ENCODE measurements at regions not wholly inside any gene's neighbourhood (a gene's known extent, or its start where the extent isn't known, plus 50 kb on each side); places are given as distances from the start of the nearest gene placed in this dataset.

DNA sequence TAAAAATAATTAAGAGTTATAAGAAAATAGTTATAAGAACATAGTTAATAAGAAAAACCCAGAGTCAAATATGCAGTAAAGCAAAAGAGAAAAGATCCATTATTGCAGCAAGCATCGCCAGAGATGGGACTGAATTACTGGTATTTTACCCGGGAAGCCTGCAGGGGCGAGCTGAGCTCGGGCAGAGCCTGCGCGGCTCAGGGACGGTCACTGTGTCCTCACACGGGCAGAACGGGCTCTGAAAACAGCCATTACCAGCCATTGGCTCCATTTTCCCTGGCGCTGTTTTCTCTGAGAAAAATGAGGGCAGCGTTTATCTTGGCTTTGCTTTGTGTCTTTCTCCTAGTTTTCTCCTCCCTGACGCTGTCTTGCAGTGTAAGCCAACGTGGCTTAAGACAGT is 95.3 kb upstream of the ALKAL2 start:
- no peaks in the 10 kb centered on the region for H3K27me3 ChIP-seq (replicated peaks in 1 of 2; ENCODE audit: control insufficient read depth in 2 of 2, insufficient read depth in 2 of 2, low read length in 1 of 2)
- intact Hi-C loops (cut with micrococcal nuclease; ENCODE audit: unreplicated experiment) (no loop called here), in situ Hi-C loops (cut with MboI) (no loop called here)
- H2AFZ ChIP-seq (ENCODE audit: control insufficient read depth, low read depth, low read length), result no peak overlapping the region
- H3K4me2 ChIP-seq (ENCODE audit: control insufficient read depth, insufficient read depth), result no peak overlapping the region
- no TSS peak for BruUV-seq (replicated peaks)
- CTCF ChIA-PET, result no interaction called here
- no peaks in the 10 kb centered on the region for H3K79me2 ChIP-seq (ENCODE audit: control insufficient read depth, insufficient read depth, low read length)
- DNase-seq (ENCODE audit: low read depth, low spot score), result no peak
- 28% methylated on average over 13 of the region's 13 CpGs for WGBS (ENCODE audit: insufficient coverage, insufficient replicate concordance, low lambda C conversion rate, missing lambda C conversion rate)
- TF ChIP-seq MYC (IDR thresholded peaks at IDR 0.05; ENCODE audit: insufficient read depth, insufficient read length, insufficient replicate concordance, low read length, severe bottlenecking), result no peak
- no peak for TF ChIP-seq ESRRA (IDR thresholded peaks at IDR 0.05; ENCODE audit: low read length)
- TF ChIP-seq RB1 (IDR thresholded peaks at IDR 0.05; ENCODE audit: borderline replicate concordance), result no peak
- TF ChIP-seq EED (IDR thresholded peaks at IDR 0.05; ENCODE audit: low read depth), result no peak
- no peak for TF ChIP-seq SREBF2 (IDR thresholded peaks at IDR 0.05; ENCODE audit: low read length)
- TF ChIP-seq RAD21 (IDR thresholded peaks at IDR 0.05; ENCODE audit: insufficient read depth, low read depth, low read length), result no peak
- TF ChIP-seq, protein P1, sequence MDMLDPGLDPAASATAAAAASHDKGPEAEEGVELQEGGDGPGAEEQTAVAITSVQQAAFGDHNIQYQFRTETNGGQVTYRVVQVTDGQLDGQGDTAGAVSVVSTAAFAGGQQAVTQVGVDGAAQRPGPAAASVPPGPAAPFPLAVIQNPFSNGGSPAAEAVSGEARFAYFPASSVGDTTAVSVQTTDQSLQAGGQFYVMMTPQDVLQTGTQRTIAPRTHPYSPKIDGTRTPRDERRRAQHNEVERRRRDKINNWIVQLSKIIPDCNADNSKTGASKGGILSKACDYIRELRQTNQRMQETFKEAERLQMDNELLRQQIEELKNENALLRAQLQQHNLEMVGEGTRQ (IDR thresholded peaks at IDR 0.05; ENCODE audit: borderline replicate concordance, low read depth, low read length), result no peak
- no peak for TF ChIP-seq LARP7 (IDR thresholded peaks at IDR 0.05)
- no peak for TF ChIP-seq JUNB (IDR thresholded peaks at IDR 0.05)
- no peak for TF ChIP-seq CBX5 (IDR thresholded peaks at IDR 0.05; ENCODE audit: low read depth)
- no peak for TF ChIP-seq JUND (IDR thresholded peaks at IDR 0.05; ENCODE audit: low read depth, low read length)
- TF ChIP-seq RAD51 (IDR thresholded peaks at IDR 0.05), result no peak
- no peak for TF ChIP-seq SIX5 (IDR thresholded peaks at IDR 0.05; ENCODE audit: low read depth, low read length, severe bottlenecking)
- TF ChIP-seq POLR2AphosphoS2 (IDR thresholded peaks at IDR 0.05; ENCODE audit: low read depth, low read length), result no peak
- TF ChIP-seq NR2C2 (IDR thresholded peaks at IDR 0.05; ENCODE audit: borderline replicate concordance, control insufficient read depth, insufficient read length, low read depth), result no peak
- TF ChIP-seq, protein P2, sequence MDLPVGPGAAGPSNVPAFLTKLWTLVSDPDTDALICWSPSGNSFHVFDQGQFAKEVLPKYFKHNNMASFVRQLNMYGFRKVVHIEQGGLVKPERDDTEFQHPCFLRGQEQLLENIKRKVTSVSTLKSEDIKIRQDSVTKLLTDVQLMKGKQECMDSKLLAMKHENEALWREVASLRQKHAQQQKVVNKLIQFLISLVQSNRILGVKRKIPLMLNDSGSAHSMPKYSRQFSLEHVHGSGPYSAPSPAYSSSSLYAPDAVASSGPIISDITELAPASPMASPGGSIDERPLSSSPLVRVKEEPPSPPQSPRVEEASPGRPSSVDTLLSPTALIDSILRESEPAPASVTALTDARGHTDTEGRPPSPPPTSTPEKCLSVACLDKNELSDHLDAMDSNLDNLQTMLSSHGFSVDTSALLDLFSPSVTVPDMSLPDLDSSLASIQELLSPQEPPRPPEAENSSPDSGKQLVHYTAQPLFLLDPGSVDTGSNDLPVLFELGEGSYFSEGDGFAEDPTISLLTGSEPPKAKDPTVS (IDR thresholded peaks at IDR 0.05; ENCODE audit: low read depth, low read length), result no peak
- TF ChIP-seq ZNF207 (IDR thresholded peaks at IDR 0.05; ENCODE audit: borderline replicate concordance), result no peak
- TF ChIP-seq CBX3 (IDR thresholded peaks at IDR 0.05; ENCODE audit: borderline replicate concordance, low read depth), result no peak
- no peak for TF ChIP-seq HCFC1 (IDR thresholded peaks at IDR 0.05; ENCODE audit: low read length)
- H3K9ac ChIP-seq (ENCODE audit: control insufficient read depth, insufficient read depth, low read length), result no peak overlapping the region
- H3K36me3 ChIP-seq (ENCODE audit: control insufficient read depth in 2 of 2, insufficient read depth in 2 of 2, low read length in 1 of 2), result no peaks in the 10 kb centered on the region
- H4K20me1 ChIP-seq (ENCODE audit: control insufficient read depth, insufficient read depth), result no peaks in the 10 kb centered on the region
- no peak overlapping the region for H3K27ac ChIP-seq (ENCODE audit: control insufficient read depth, insufficient read depth)
- FAIRE-seq, result no peak
- H3K4me3 ChIP-seq, result no peak overlapping the region
- POLR2A ChIA-PET, result no interaction called here
- RAD21 ChIA-PET (ENCODE audit: unreplicated experiment), result no interaction called here
- no peak for ATAC-seq
- no peaks in the 10 kb centered on the region for H3K4me1 ChIP-seq (ENCODE audit: control insufficient read depth, insufficient read depth, low read length)
- no peaks in the 10 kb centered on the region for H3K9me3 ChIP-seq (replicated peaks; ENCODE audit: control insufficient read depth, insufficient read depth, low read length)
- SMC1A ChIA-PET (ENCODE audit: uncharacterized antibody, unreplicated experiment), result no interaction called here

Data from GM12878 (cell line).